ENCODE measurements at regions not wholly inside any gene's neighbourhood (a gene's known extent, or its start where the extent isn't known, plus 50 kb on each side); places are given as distances from the start of the nearest gene placed in this dataset.
A peak's percentile ranks its signal among the peaks of the same experiment; 100 is the strongest.

DNA sequence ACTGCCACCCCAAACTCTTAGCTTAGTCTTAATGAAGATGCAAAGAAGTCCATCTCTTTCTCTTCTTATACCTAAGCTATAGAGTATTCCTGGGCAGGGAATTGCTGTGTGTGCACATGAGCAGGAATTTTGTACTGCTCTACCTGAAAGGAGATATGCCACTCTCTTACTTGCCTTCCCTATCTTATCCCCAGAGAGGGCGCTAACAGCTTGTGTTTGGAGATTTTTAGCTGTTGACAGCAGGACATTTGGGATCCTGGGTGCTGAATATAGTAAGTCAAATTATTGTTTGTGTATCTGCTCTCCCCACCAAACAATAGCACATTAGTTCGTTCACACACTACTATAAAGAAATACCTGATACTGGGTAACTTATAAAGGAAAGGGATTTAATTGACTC, 159.5 kb downstream of the GABRG2 start:
- Mint-ChIP-seq H3K4me1 (peaks cover 10 to 12% of the 10 kb centered on the region in 2 experiments), H3K4me3 (no peak overlapping the region), H3K27me3 (ENCODE audit: low read depth) (no peaks in the 10 kb centered on the region), H3K9me3 (peaks cover 15 to 20% of the 10 kb centered on the region in 2 experiments), H3K36me3 (ENCODE audit: insufficient read depth in 1 of 3, low read depth in 3 of 3) (peaks cover 6 to 13% (median 8%) of the 10 kb centered on the region in 3 experiments), H3K27ac (no peak overlapping the region)
- DNase-seq, result peak; percentile 36
- H3K79me2 ChIP-seq (ENCODE audit: insufficient read depth, low read length), result no peaks in the 10 kb centered on the region
- H3K4me1 ChIP-seq (ENCODE audit: insufficient read depth, low read length), result no peaks in the 10 kb centered on the region
- no peak overlapping the region for H4K5ac ChIP-seq (ENCODE audit: insufficient read length, low read depth, low read length)
- H3K27me3 ChIP-seq (ENCODE audit: insufficient read depth, low read length), result no peaks in the 10 kb centered on the region
- no peaks in the 10 kb centered on the region for H4K20me1 ChIP-seq (ENCODE audit: control insufficient read depth, insufficient read depth, insufficient read length)
- H3K23ac ChIP-seq (ENCODE audit: insufficient read length, low read depth, low read length), result no peak overlapping the region
- H3K14ac ChIP-seq (ENCODE audit: insufficient read depth, low read length), result no peak overlapping the region
- H3K27ac ChIP-seq (ENCODE audit: insufficient read length, low read depth, low read length), result no peak overlapping the region
- H4K8ac ChIP-seq (replicated peaks; ENCODE audit: insufficient read length, low read depth, low read length), result no peak overlapping the region
- H2AFZ ChIP-seq (ENCODE audit: low read length), result no peak overlapping the region
- H2BK5ac ChIP-seq (ENCODE audit: insufficient read length, low read length), result no peak overlapping the region
- H4K91ac ChIP-seq (ENCODE audit: insufficient read length, low read depth, low read length), result no peak overlapping the region
- no peak overlapping the region for H2BK120ac ChIP-seq (ENCODE audit: low read depth, low read length, poor library complexity, severe bottlenecking)
- H3K18ac ChIP-seq (ENCODE audit: insufficient read length, low read depth, low read length), result no peak overlapping the region
- H2AK5ac ChIP-seq (ENCODE audit: insufficient read length, low read length), result no peak overlapping the region
- no peaks in the 10 kb centered on the region for H3K79me1 ChIP-seq (ENCODE audit: insufficient read depth, low read depth, low read length, poor library complexity, severe bottlenecking)
- H3K23me2 ChIP-seq (ENCODE audit: insufficient read length, low read depth, low read length, poor library complexity, severe bottlenecking), result no peaks in the 10 kb centered on the region
- H2BK12ac ChIP-seq (ENCODE audit: insufficient read length, low read depth, low read length), result no peak overlapping the region
- WGBS (ENCODE audit: extremely low coverage, insufficient read length, low lambda C conversion rate), result no CpG with 5 or more reads among the region's 2 CpGs
- no peaks in the 10 kb centered on the region for H3K9me3 ChIP-seq (ENCODE audit: control insufficient read depth, low read depth, low read length)
- H3K4me2 ChIP-seq (ENCODE audit: insufficient read depth, insufficient read length, low read length), result no peak overlapping the region
- H3T11ph ChIP-seq (ENCODE audit: low read length), result no peak overlapping the region
- no peak overlapping the region for H3K9ac ChIP-seq (ENCODE audit: extremely low read depth, insufficient read length, low read length)
- no peak overlapping the region for H3K4ac ChIP-seq (ENCODE audit: low read depth, low read length)
- no peak overlapping the region for H2BK15ac ChIP-seq (ENCODE audit: low read depth, low read length)
- no peak overlapping the region for H2BK20ac ChIP-seq (ENCODE audit: low read depth, low read length, poor library complexity, severe bottlenecking)
- no peak overlapping the region for H3K56ac ChIP-seq (ENCODE audit: insufficient read length, low read depth, low read length)
- peak; percentile 83 for TF ChIP-seq CTCF (conservative IDR thresholded peaks at IDR 0.05)
